H1 (cell line): ENCODE measurements at regions not wholly inside any gene's neighbourhood (a gene's known extent, or its start where the extent isn't known, plus 50 kb on each side); places are given as distances from the start of the nearest gene placed in this dataset.

ENCODE experiments used
- CTCF ChIA-PET: fragments of 300-600 bp; sonication (Branson Sonifier 250); formaldehyde crosslinking; loops from one replicate; lab custom pipeline; 2021; ENCODE audit not compliant: partially characterized antibody; lab: Charles Lee
- POLR2A ChIA-PET: fragments of 300-600 bp; sonication (Branson Sonifier 250); formaldehyde crosslinking; loops from one replicate; lab custom pipeline; 2021; ENCODE audit warnings: inconsistent platforms; ENCODE audit not compliant: partially characterized antibody; lab: Charles Lee
- DNase-seq, 2 experiments: peaks; one replicate each; pipeline versions ENCODE4 v3.0.0 to v3.0.0-alpha.2; 2010 to 2022; ENCODE audit warnings: low spot score in 2 of 2, low read depth in 1 of 2, mixed read lengths in 1 of 2
- FAIRE-seq: peaks from 2 replicates; lab custom pipeline; 2011; peaks lifted over from hg19 to GRCh38; lab: Jason Lieb, UNC
- H2AFZ ChIP-seq: 2 replicates; pipeline ENCODE4 v1.8.1; 2012; ENCODE audit warnings: low read length, inconsistent platforms
- H2AK5ac ChIP-seq: 2 replicates; pipeline ENCODE4 v1.6.1; 2013; ENCODE audit warnings: low read depth, low read length
- H2BK120ac ChIP-seq: replicated peaks from 2 replicates; pipeline ENCODE3; 2013; ENCODE audit warnings: low read depth, low read length, inconsistent platforms
- H2BK12ac ChIP-seq: 2 replicates; pipeline ENCODE4 v1.6.1; 2013; ENCODE audit warnings: low read depth, low read length
- H2BK15ac ChIP-seq: 2 replicates; pipeline ENCODE4 v1.6.1; 2013; ENCODE audit warnings: low read length
- H2BK20ac ChIP-seq: 2 replicates; pipeline ENCODE4 v1.6.1; 2013; ENCODE audit warnings: low read length
- H2BK5ac ChIP-seq: 2 replicates; pipeline ENCODE4 v1.6.1; 2013; ENCODE audit warnings: low read depth, low read length
- H3K14ac ChIP-seq: 2 replicates; pipeline ENCODE4 v1.6.1; 2013; ENCODE audit warnings: inconsistent platforms; ENCODE audit not compliant: insufficient read length
- H3K18ac ChIP-seq: 2 replicates; pipeline ENCODE4 v1.6.1; 2013; ENCODE audit warnings: low read length; ENCODE audit errors: extremely low read depth
- H3K23ac ChIP-seq: 2 replicates; pipeline ENCODE4 v1.6.1; 2013; ENCODE audit warnings: inconsistent platforms; ENCODE audit not compliant: insufficient read length
- H3K23me2 ChIP-seq: 2 replicates; pipeline ENCODE4 v1.6.1; 2013; ENCODE audit warnings: low read depth, low read length
- H3K27ac ChIP-seq: 2 replicates; pipeline ENCODE4 v1.6.1; 2011; ENCODE audit warnings: low read depth, low read length, inconsistent platforms
- H3K27me3 ChIP-seq, 4 experiments: replicated peaks in 1 of 4; 1 replicate in 1 of 4; 2 replicates in 3 of 4; pipeline versions ENCODE4 v1.6.1 to v1.8.1; 2011 to 2013; ENCODE audit warnings: low read length in 3 of 4, mild to moderate bottlenecking in 3 of 4, inconsistent platforms in 2 of 4, mixed read lengths in 2 of 4, moderate library complexity in 1 of 4; ENCODE audit not compliant: control insufficient read depth in 3 of 4, insufficient read depth in 3 of 4; ENCODE audit errors: extremely low read depth in 1 of 4
- H3K36me3 ChIP-seq, 4 experiments: 2 replicates each; pipeline versions ENCODE4 v1.6.1 to v1.8.1; 2011 to 2013; ENCODE audit warnings: mild to moderate bottlenecking in 4 of 4, low read length in 3 of 4, moderate library complexity in 2 of 4, control low read depth in 1 of 4, inconsistent platforms in 1 of 4; ENCODE audit not compliant: insufficient read depth in 4 of 4, control insufficient read depth in 2 of 4
- H3K4ac ChIP-seq: replicated peaks from 2 replicates; pipeline ENCODE3; 2013; ENCODE audit warnings: low read length, low read depth, mixed read lengths, inconsistent platforms; ENCODE audit not compliant: insufficient read length
- H3K4me1 ChIP-seq, 4 experiments: replicated peaks in 1 of 4; 1 replicate in 1 of 4; 2 replicates in 3 of 4; pipeline versions ENCODE4 v1.6.1 to v1.8.1; 2011 to 2013; ENCODE audit warnings: low read length in 3 of 4, inconsistent platforms in 2 of 4, mixed read lengths in 1 of 4; ENCODE audit not compliant: insufficient read depth in 4 of 4, control insufficient read depth in 3 of 4
- H3K4me2 ChIP-seq, 2 experiments: 2 replicates each; pipeline versions ENCODE4 v1.6.1 to v1.8.1; 2011 to 2013; ENCODE audit warnings: low read depth in 2 of 2, low read length in 2 of 2, control low read depth in 1 of 2, inconsistent platforms in 1 of 2, mild to moderate bottlenecking in 1 of 2; ENCODE audit not compliant: insufficient read depth in 1 of 2
- H3K4me3 ChIP-seq, 4 experiments: fragments of 200-600, 300-600 bp in 1 of 4; sonication (generic), shearing (Covaris generic), sonication (Bioruptor Twin) in 1 of 4; 2 replicates each; pipeline versions ENCODE4 v1.5.1 to v1.8.1; 2011 to 2016; ENCODE audit warnings: low read length in 4 of 4, low read depth in 3 of 4, control low read depth in 2 of 4, inconsistent platforms in 2 of 4, mild to moderate bottlenecking in 2 of 4, mixed read lengths in 1 of 4, moderate library complexity in 1 of 4; ENCODE audit not compliant: insufficient read depth in 2 of 4; ENCODE audit errors: extremely low read depth in 1 of 4
- H3K56ac ChIP-seq: replicated peaks from 2 replicates; pipeline ENCODE3; 2013; ENCODE audit warnings: low read depth, mild to moderate bottlenecking, mixed read lengths, low read length, inconsistent platforms; ENCODE audit not compliant: insufficient read length
- H3K79me1 ChIP-seq: 2 replicates; pipeline ENCODE4 v1.6.1; 2013; ENCODE audit warnings: low read depth, low read length, control low read depth
- H3K79me2 ChIP-seq, 2 experiments: 2 replicates each; pipeline versions ENCODE4 v1.6.1 to v1.8.1; 2012 to 2013; ENCODE audit warnings: low read length in 2 of 2, mild to moderate bottlenecking in 2 of 2, inconsistent platforms in 1 of 2; ENCODE audit not compliant: insufficient read depth in 2 of 2, control insufficient read depth in 1 of 2
- H3K9ac ChIP-seq, 4 experiments: replicated peaks in 1 of 4; 1 replicate in 1 of 4; 2 replicates in 3 of 4; pipeline versions ENCODE4 v1.6.1 to v1.8.1; 2011 to 2013; ENCODE audit warnings: low read depth in 3 of 4, low read length in 3 of 4, control low read depth in 2 of 4, mild to moderate bottlenecking in 2 of 4, moderate library complexity in 2 of 4, inconsistent platforms in 1 of 4; ENCODE audit errors: extremely low read depth in 1 of 4
- H3K9me3 ChIP-seq, 2 experiments: 2 replicates each; pipeline versions ENCODE4 v1.6.1 to v1.8.1; 2012 to 2013; ENCODE audit warnings: mild to moderate bottlenecking in 2 of 2, moderate library complexity in 2 of 2, control low read depth in 1 of 2, inconsistent platforms in 1 of 2, low read depth in 1 of 2, low read length in 1 of 2, mixed read lengths in 1 of 2; ENCODE audit not compliant: insufficient read depth in 2 of 2
- H4K20me1 ChIP-seq, 2 experiments: replicated peaks in 1 of 2; 2 replicates each; pipeline versions ENCODE3 to v1.8.1; 2011 to 2013; ENCODE audit warnings: inconsistent platforms in 2 of 2, low read length in 2 of 2, mild to moderate bottlenecking in 1 of 2; ENCODE audit not compliant: insufficient read depth in 2 of 2, control insufficient read depth in 1 of 2
- H4K5ac ChIP-seq: 2 replicates; pipeline ENCODE4 v1.6.1; 2013; ENCODE audit warnings: low read length, low read depth, mixed read lengths, inconsistent platforms; ENCODE audit not compliant: insufficient read length
- H4K8ac ChIP-seq: 2 replicates; pipeline ENCODE4 v1.8.0; 2013; ENCODE audit warnings: mild to moderate bottlenecking, moderate library complexity, low read length, inconsistent platforms; ENCODE audit not compliant: insufficient read depth; ENCODE audit errors: extremely low read depth
- H4K91ac ChIP-seq: replicated peaks from 2 replicates; pipeline ENCODE3; 2013; ENCODE audit warnings: low read length, mixed read lengths, inconsistent platforms; ENCODE audit not compliant: insufficient read length
- BCL11A ChIP-seq, 2 experiments: IDR thresholded peaks; one replicate each; pipeline ENCODE4 v1.6.1; 2011; ENCODE audit warnings: low read depth in 2 of 2, low read length in 2 of 2, mild to moderate bottlenecking in 2 of 2
- EGR1 ChIP-seq: IDR thresholded peaks from 2 replicates; pipeline ENCODE4 v1.6.1; 2011; ENCODE audit warnings: low read depth, low read length, borderline replicate concordance
- HDAC2 ChIP-seq, 2 experiments: fragments of 300-600 bp in 1 of 2; sonication (generic) in 1 of 2; IDR thresholded peaks; 2 replicates each; pipeline ENCODE4 v1.6.1; 2011 to 2012; ENCODE audit warnings: low read depth in 2 of 2, low read length in 2 of 2, mild to moderate bottlenecking in 2 of 2, moderate library complexity in 2 of 2, borderline replicate concordance in 1 of 2, inconsistent platforms in 1 of 2
- NANOG ChIP-seq: IDR thresholded peaks from 2 replicates; pipeline ENCODE4 v1.6.1; 2011; ENCODE audit warnings: low read length, low read depth, mild to moderate bottlenecking, inconsistent platforms; ENCODE audit not compliant: insufficient read depth, poor library complexity, severe bottlenecking
- WGBS, 2 experiments: shearing (Covaris generic) in 1 of 2; methylation state at CpG; one replicate each; pipeline versions ENCODE4 v1.1.6 to v1.1.7; 2013 to 2015; ENCODE audit warnings: low lambda C conversion rate in 2 of 2, mixed read lengths in 2 of 2, inconsistent platforms in 1 of 2, low coverage in 1 of 2, missing lambda C conversion rate in 1 of 2; ENCODE audit not compliant: insufficient replicate concordance in 2 of 2, insufficient coverage in 1 of 2, insufficient read length in 1 of 2; ENCODE audit errors: extremely low coverage in 1 of 2, missing lambda C conversion rate in 1 of 2; 5-methylcytosine and 5-hydroxymethylcytosine counted together

DNA sequence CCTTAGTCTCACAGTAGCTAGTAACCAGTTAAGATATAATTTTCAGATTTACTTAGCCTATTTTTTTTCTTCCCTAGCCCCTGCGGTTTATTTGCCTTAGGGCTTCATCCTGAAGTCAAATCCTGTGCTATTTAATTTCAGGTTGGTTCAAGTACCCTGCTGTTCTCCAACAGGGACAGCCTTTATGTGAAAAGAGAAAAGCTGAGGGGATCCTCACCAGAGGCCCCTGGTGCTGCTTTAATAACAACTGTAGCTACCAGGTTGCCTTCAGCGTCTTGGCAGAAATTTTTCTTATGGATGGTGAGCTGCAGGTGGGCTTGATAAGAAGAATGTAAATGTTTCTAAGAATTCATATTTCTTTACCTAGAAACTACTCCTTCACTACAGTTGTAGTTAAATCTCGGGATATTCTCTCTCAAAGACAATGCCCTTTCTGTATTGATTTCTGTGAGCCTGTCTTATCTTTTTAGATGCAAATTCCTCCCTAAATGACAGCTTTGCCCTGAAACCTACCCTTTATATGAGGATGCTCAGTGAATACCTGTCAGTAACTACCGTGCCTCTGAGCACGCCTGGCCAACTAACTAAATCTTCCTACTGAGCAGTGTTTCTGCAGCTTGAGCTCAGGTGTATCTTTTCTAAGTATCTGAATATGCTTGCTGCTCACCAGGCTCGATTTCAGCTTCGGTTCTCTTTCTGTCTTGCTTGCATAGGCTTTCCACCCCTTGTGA is 320.5 kb downstream of the MMUT start:
- CTCF ChIA-PET = interaction anchor here (1.6 kb wide), 1 partner anchor 16 kb away, joined by 3 read pairs; no protein-coding TSS in a partner anchor
- TF ChIP-seq BCL11A (IDR thresholded peaks at IDR 0.05; ENCODE audit: low read depth in 2 of 2, low read length in 2 of 2) (peak in 1 of 2 experiments; percentile 43), EGR1 (no peak), HDAC2 (IDR thresholded peaks at IDR 0.05; ENCODE audit: borderline replicate concordance in 1 of 2, low read depth in 2 of 2, low read length in 2 of 2) (peak; percentile 53 to 73; a peak in 2 of 4 replicates), NANOG (peak; percentile 53)
- TF ChIP-seq, all 59 proteins: peak for 3
- Histone ChIP-seq H2BK20ac (no peak overlapping the region), H2BK12ac (no peak overlapping the region), H3K23ac (no peak overlapping the region), H3K4me3 (peak overlapping the region in 1 of 4 experiments; percentile 16; a peak in 1 of 8 replicates), H2AK5ac (no peak overlapping the region), H3K27ac (no peak overlapping the region), H3K79me1 (no peaks in the 10 kb centered on the region), H2BK120ac (no peak overlapping the region), H3K79me2 (no peaks in the 10 kb centered on the region), H3K56ac (no peak overlapping the region), H3K4ac (no peak overlapping the region), H3K4me1 (peaks cover 0 to 20% (median 11%) of the 10 kb centered on the region in 4 experiments; a peak in 4 of 7 replicates), H3K36me3 (peaks cover 0 to 5% (median 0%) of the 10 kb centered on the region in 4 experiments; a peak in 1 of 8 replicates), H3K4me2 (peak overlapping the region; percentile 21 to 25; a peak in 3 of 4 replicates), H4K8ac (no peak overlapping the region), H4K20me1 (no peaks in the 10 kb centered on the region), H3K23me2 (no peaks in the 10 kb centered on the region), H3K18ac (no peak overlapping the region), H4K5ac (no peak overlapping the region), H2BK15ac (no peak overlapping the region), H2BK5ac (no peak overlapping the region), H3K9ac (no peak overlapping the region), H3K27me3 (no peaks in the 10 kb centered on the region), H3K14ac (no peak overlapping the region), H3K9me3 (0 out of 4 replicates have a peak, but pooled peaks cover 0 to 6% of the 10 kb centered on the region in 2 experiments), H2AFZ (no peak overlapping the region), H4K91ac (no peak overlapping the region)
- FAIRE-seq = peak; percentile 74
- WGBS, 2 experiments = 10% methylated on average over 7 of the region's 7 CpGs; no CpG with 5 or more reads in 1 of the 2 experiments
- POLR2A ChIA-PET = no interaction called here
- DNase-seq = peak in 1 of 2 experiments; percentile 10
